HFFc6 (cell line): ENCODE measurements at regions not wholly inside any gene's neighbourhood (a gene's known extent, or its start where the extent isn't known, plus 50 kb on each side); places are given as distances from the start of the nearest gene placed in this dataset.

Source experiments
- DNase-seq: peaks from one replicate; pipeline ENCODE4 v3.0.0-alpha.2; 2018
- H3K27ac Mint-ChIP-seq: 2 replicates; pipeline ENCODE4 v1.8.0; 2020; ENCODE audit warnings: mild to moderate bottlenecking, mixed read lengths
- H3K27me3 Mint-ChIP-seq: 2 replicates; pipeline ENCODE4 v1.8.0; 2021; ENCODE audit warnings: mild to moderate bottlenecking, moderate library complexity, mixed read lengths; ENCODE audit not compliant: insufficient read depth
- H3K36me3 Mint-ChIP-seq: 2 replicates; pipeline ENCODE4 v1.8.0; 2021; ENCODE audit warnings: low read depth, mixed read lengths
- H3K4me1 Mint-ChIP-seq: 2 replicates; pipeline ENCODE4 v1.8.0; 2020; ENCODE audit warnings: low read depth, mixed read lengths
- H3K4me3 Mint-ChIP-seq: 2 replicates; pipeline ENCODE4 v1.8.0; 2020; ENCODE audit warnings: mild to moderate bottlenecking, moderate library complexity, mixed read lengths
- H3K9me3 Mint-ChIP-seq: 2 replicates; pipeline ENCODE4 v1.8.0; 2020; ENCODE audit warnings: mild to moderate bottlenecking, mixed read lengths
- CTCF ChIP-seq: fragments of 200-600 bp; sonication (generic); IDR thresholded peaks from 2 replicates; pipeline ENCODE4 v1.5.0; 2021; ENCODE audit warnings: antibody characterized with exemption, mild to moderate bottlenecking

GRCh38 chr3:193972832-193973231, 163.1 kb upstream of the HES1 start:
- peaks cover 31% of the 10 kb centered on the region for H3K27me3 Mint-ChIP-seq
- peaks cover 13% of the 10 kb centered on the region for H3K4me1 Mint-ChIP-seq
- no peaks in the 10 kb centered on the region for H3K9me3 Mint-ChIP-seq
- no peak overlapping the region for H3K4me3 Mint-ChIP-seq
- no peak overlapping the region for H3K27ac Mint-ChIP-seq
- no peak for TF ChIP-seq CTCF
- no peaks in the 10 kb centered on the region for H3K36me3 Mint-ChIP-seq
- DNase-seq = no peak

- H3K36me3 Mint-ChIP-seq = no peaks in the 10 kb centered on the region
- H3K4me3 Mint-ChIP-seq = no peak overlapping the region; the same call in 1 of the 2 replicates
- no peaks in the 10 kb centered on the region for H3K9me3 Mint-ChIP-seq
- peaks cover 35% of the 10 kb centered on the region for H3K27me3 Mint-ChIP-seq
- no peak overlapping the region for H3K27ac Mint-ChIP-seq
- peaks cover 13% of the 10 kb centered on the region for H3K4me1 Mint-ChIP-seq
- DNase-seq = peak; percentile 40
- TF ChIP-seq CTCF = no peak
These were observed 161.7 kb upstream of the HES1 start for GRCh38 chr3:193974191-193974652.

GRCh38 chr3:193974671-193975535, 161.0 kb upstream of the HES1 start:
- Mint-ChIP-seq H3K27me3 (peaks cover 39% of the 10 kb centered on the region), H3K4me1 (peaks cover 13% of the 10 kb centered on the region), H3K27ac (no peak overlapping the region)

DNA sequence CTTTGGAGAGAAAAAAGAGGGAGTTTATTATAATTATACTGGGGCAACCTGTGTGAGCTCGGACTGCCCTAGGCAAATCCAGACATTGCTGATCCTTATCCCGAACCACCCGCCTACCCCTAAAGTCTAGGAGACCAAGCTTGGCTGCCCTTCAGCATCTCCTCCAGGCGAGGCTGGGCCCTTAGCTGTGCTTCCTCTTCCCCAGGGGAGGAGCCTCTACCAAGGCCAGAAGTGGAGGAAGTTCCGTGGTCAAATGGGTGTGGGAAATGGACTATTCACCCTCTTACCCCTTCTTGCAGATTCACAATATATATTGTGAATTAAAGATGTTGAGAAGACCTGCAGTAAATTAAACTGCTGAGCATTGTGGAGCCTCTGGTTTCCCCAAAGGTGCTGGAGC, 158.3 kb upstream of the HES1 start:
- Mint-ChIP-seq H3K4me3 (no peak overlapping the region), H3K9me3 (no peaks in the 10 kb centered on the region), H3K27me3 (peaks cover 55% of the 10 kb centered on the region), H3K36me3 (no peaks in the 10 kb centered on the region), H3K4me1 (peaks cover 13% of the 10 kb centered on the region), H3K27ac (no peak overlapping the region)
- TF ChIP-seq CTCF = no peak
- no peak for DNase-seq

More at GRCh38 chr3:193974671-193975535, 161.0 kb upstream of the HES1 start:
- Mint-ChIP-seq H3K9me3 (no peaks in the 10 kb centered on the region), H3K4me3 (no peak overlapping the region), H3K36me3 (no peaks in the 10 kb centered on the region)
- DNase-seq = no peak
- no peak for TF ChIP-seq CTCF

GRCh38 chr3:193978030-193978429, 157.9 kb upstream of the HES1 start:
- DNase-seq = no peak

More at GRCh38 chr3:193978030-193978429, 157.9 kb upstream of the HES1 start:
- Mint-ChIP-seq H3K4me3 (no peak overlapping the region), H3K36me3 (no peaks in the 10 kb centered on the region), H3K27ac (no peak overlapping the region), H3K4me1 (peaks cover 13% of the 10 kb centered on the region), H3K27me3 (peaks cover 55% of the 10 kb centered on the region), H3K9me3 (no peaks in the 10 kb centered on the region)
- TF ChIP-seq CTCF = no peak
